ENCODE measurements at regions not wholly inside any gene's neighbourhood (a gene's known extent, or its start where the extent isn't known, plus 50 kb on each side); places are given as distances from the start of the nearest gene placed in this dataset.

DNA sequence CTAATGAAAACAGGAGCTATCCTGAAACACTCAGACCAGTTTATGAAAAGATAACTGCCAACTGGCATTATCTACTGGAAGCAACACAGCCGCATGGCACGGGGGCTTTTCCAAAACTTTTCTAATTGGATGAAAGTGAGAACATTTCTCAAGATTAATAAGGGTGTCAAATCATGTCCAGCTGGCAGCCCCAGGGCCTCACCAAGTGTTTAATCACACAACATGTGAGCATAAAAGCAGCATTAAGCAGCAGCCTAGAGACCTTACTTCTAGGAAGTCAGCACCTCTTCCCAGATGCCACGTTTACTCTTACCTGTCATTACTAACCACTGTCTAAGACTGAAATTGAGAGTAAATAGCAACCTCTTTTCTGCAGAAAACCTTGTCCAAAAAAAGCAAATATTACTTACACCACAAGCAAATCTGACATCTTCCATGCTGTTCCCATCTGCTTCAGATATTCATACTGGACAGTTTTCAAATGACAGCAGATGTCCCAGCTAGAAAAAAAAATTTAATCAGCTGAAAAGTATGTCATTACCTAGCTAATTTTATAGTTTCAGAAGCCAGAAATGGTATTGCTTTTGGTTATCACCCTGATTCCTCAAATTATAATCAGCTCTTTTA, 341.5 kb upstream of the ZP4 start:
- TF ChIP-seq, protein P1, sequence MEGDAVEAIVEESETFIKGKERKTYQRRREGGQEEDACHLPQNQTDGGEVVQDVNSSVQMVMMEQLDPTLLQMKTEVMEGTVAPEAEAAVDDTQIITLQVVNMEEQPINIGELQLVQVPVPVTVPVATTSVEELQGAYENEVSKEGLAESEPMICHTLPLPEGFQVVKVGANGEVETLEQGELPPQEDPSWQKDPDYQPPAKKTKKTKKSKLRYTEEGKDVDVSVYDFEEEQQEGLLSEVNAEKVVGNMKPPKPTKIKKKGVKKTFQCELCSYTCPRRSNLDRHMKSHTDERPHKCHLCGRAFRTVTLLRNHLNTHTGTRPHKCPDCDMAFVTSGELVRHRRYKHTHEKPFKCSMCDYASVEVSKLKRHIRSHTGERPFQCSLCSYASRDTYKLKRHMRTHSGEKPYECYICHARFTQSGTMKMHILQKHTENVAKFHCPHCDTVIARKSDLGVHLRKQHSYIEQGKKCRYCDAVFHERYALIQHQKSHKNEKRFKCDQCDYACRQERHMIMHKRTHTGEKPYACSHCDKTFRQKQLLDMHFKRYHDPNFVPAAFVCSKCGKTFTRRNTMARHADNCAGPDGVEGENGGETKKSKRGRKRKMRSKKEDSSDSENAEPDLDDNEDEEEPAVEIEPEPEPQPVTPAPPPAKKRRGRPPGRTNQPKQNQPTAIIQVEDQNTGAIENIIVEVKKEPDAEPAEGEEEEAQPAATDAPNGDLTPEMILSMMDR (IDR thresholded peaks at IDR 0.05): no peak
- no peak for TF ChIP-seq POLR2A (IDR thresholded peaks at IDR 0.05)

All from sigmoid colon (tissue), 3 donors.